SKM-1 (cell line): ENCODE measurements at regions not wholly inside any gene's neighbourhood (a gene's known extent, or its start where the extent isn't known, plus 50 kb on each side); places are given as distances from the start of the nearest gene placed in this dataset.
"Not testable (repeated sequence)": the region's sequence is repeated elsewhere in the genome, so short reads cannot be mapped to it uniquely, and the experiment has no call there.

ENCODE experiments used
- DNase-seq: peaks from one replicate; lab custom pipeline; 2025; ENCODE audit not compliant: unreplicated experiment; lab: John Stamatoyannopoulos, UW

DNA sequence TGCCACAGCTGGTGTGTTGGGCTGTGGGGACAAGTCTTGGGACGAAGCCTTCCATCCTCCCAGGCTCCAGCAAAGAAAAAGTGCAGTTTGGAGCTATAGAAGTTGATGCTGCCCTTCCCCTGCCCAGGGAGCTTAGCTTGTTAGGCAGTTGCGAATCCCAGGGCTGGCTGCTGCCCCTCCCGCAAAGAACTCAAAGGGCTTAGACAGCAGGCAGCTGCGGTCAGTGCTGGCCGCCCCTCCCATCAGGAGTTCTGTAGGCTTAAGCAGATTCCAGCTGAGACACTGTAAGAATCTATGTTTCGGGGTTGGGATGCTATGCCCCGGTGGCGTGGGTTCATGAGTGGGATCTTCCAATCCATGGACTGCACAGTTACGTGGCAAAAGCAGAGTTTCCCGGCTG, 956.7 kb downstream of the GLUD2 start:
- no peak for DNase-seq

DNA sequence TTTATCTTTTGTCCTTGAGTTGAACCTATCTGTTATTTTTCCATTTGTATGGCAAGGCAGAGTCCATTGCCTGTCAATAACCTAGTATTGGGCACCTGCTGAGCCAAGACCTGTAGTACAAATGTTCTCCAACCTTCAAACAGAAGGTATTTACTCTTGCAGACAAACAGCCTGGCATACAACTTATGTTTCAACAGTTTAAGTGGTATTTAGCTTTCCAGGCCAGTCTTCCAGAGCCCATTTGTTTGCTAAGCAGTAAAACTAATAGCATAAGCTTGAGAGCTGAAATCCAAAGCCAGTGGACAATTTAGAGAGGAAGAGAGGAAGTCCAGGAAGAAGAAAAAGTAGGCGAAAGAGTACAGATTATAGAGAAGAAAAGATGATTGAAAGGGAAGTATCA, 979.3 kb downstream of the GLUD2 start:
- no peak for DNase-seq

DNA sequence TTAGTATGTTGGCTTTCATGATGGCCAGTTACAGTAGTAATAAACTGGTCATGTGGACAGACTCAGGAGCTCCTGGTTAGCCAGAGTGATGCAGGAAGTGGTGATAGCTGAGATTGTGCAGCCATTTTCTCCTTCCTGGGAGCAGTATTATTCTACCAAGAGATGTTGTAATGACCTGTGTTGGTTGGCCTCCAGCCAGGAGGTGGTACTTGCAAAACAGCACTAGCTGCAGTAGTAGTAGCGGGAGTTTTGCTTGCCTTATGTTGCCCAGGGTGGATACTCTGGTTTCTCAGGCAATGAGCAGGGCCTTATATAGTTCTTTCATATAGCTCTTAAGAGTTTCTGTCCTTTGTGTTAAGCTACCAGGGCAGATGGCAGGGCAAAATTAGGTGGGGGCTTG, 998.8 kb downstream of the GLUD2 start:
- no peak for DNase-seq

DNA sequence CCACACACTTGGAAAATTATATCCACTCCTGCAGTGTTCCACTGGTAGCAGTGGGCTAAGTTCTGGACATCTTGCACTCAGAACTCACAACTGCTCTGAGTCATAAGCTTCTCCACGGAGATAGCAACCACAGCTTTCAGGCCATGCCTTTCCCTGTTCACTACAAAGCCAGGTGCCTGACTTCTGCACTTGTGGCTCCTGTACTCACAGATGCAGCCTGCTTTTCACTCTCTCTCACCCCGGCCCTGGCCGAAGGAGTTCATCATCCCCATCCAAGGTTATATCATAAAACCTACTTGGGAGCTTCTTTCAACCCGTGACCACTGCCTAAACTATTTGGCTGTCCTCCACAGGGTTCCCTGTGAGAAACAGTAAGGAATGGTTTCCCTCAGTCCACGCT, 999.4 kb downstream of the GLUD2 start:
- no peak for DNase-seq

DNA sequence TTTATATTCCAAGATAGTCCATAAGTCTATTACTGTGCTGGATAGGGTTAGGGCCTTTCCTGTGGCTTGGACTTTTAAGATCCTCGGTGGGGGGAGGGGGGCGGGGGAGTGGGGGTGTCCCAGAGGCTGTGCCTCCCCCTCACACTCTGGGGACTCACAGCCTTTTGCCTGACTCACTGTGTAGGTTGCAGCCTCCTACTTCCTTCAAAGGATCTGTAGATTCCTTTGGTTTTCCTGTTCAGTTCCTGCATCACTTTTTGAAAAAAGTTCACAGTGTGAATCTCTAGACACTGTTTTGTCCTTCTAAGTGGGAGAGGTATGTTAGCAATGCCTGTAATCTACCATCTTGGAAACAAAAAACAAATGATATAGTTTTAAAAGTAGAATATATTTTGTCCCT, 999.9 kb downstream of the GLUD2 start:
- no peak for DNase-seq

DNA sequence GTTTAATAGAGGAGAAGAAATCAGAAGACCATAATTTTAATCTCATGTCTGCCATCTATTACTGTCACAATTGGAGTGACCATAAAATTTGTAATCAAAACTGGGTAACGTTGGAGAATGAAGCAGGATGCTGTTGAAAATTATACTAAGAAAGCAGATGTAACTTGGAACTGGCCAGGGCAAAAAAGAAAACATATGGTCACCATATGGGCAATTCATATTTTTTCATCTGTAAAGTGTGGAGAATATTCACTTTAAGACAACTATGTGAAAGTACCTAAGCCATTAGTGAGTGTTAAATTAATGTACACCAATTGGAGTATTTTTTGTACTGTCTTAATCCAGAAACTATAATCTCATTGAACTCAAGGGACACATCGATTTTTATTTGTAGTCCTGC, 1008.0 kb downstream of the GLUD2 start:
- DNase-seq, result no peak

DNA sequence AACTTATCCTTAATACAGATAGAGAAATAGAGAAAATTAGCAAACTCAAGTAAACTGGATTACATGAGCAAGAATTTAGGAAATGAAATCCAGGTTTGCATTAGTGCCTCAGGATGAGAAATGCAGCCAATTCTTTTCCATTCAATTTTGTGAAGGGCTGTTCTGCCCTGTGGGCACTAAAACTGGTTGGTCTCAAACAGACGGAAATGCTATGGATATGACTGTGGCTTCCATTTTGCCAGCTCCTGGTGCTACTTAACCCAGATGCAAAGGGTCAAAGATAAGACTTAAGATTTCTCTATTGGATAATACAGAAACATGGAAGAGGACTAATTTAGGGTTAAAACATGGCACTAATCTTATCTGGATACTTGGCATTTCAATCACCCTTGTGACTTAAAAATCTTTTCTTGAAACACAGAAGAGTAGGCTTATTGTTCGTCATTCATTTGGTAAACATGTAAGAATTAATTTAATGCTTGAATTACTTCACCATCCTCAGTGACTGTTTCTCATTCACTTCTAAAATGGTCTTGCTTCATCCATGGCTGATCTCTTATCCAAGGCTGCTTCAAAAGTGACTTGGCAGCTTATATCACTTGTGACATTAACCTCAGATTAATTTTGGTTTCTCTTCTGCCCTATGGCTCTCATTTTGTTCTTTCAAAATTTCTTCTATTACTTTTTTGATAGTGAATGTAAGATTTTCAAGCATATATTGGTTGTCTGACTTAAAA, 1008.7 kb downstream of the GLUD2 start:
- DNase-seq, result no peak

DNA sequence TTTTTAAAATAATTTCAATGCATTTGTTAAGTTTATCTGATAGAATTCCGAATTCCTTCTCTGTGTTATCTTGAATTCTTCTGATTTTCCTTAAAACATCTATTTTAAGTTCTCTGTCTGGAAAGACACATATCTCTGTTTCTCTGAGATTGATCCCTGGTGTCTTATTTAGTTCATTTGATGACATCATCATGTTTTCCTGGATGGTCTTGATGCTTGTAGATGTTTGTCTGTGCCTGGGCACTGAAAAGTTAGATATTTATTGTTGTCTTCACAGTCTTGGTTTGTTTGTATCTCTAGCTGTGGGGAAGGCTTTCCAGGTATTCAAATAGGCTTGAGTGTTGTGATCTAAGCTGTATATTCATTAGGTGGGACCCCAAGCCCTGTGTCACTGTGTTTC, 1028.8 kb downstream of the GLUD2 start:
- DNase-seq, result no peak

DNA sequence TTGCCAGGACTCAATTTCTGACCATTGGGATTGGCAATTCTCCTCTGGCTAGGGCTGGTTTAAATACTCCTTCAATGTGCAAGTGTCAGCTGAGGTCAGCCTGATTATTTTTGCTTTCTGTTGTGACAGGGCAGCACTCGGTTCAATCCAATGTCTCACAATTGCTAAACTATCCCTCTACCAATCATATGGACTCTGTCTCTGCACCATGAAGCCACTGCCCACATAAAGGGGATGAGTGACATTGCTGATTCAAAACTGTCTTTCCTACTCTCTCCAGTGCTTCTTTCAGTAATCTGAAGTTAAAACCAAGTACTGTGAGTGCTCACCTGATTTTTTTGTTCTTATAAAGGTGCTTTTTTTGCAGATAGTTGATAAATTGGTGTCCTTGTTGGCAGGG, 1030.7 kb downstream of the GLUD2 start:
- no peak for DNase-seq

DNA sequence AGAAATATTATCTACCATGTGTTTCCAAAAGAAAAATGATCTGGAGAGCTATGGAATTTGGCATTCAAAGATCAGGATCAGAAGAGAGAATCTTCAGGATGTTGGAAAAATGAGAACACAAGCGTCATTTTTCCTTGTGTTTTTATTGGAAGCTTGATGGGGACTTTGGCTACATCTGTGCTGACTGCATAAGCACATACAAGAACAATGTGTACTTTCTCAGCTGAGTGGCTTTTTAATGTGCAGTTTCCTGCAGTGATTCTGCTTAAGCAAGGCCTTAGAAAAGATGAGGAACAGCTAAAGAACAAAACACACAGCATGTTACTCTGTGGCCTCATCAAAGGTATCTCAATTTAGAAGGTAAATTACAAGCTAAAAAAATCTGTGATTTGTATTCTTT, 1039.9 kb downstream of the GLUD2 start:
- no peak for DNase-seq

DNA sequence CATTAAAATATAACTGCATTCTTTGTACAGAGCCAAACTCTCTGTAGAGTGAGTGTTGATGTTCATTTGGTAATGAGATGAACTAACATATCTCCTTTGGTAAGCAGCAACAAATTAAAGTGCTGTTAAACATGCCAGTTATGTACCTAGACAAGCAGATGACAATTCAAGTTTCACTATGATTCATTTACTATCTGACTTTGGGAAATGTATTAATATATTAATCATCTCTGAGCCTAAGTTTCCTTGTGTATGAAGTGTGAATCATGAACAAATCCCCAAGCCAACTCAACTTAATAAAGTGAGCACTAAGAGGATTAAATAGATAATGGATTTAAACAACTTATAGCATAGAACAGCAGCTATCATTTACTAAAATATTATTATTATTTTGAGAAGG, 1044.2 kb downstream of the GLUD2 start:
- no peak for DNase-seq

DNA sequence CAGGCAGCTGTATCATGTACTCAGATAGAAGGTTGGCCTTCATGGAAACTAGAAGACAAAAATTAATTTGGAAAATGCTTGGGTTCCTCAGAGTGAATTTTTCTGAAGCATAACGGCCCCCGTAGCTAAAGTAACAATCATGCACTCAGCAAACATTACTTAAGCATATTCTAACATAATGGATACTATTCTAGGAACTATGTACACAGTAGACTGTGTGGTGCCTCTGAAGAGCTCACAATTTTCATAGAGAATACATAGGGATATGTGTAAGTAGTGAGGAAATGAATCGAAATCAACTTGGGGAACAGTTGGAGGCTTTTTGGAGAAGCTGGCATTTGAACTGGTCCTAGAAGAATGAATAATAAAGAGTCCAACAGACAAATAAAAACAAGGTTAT, 1045.0 kb downstream of the GLUD2 start:
- DNase-seq, result no peak

DNA sequence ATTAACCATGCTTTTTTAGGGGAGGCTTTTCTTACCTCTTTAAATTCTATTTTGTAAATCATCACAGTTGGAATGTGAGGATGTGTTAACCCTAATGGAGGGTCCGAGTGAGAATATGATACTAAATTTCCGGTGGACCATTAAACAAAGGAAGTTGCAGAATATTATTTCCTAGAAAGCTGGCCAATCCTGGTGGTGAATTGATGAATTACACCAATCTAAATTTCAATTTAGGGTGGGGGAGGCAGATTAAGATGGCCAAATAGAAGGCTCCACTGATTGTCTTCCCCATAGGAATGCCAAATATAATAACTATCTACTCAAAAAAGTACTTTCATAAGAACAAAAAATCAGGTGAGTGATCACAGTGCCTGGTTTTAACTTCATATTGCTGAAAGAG, 1045.6 kb downstream of the GLUD2 start:
- DNase-seq, result no peak

DNA sequence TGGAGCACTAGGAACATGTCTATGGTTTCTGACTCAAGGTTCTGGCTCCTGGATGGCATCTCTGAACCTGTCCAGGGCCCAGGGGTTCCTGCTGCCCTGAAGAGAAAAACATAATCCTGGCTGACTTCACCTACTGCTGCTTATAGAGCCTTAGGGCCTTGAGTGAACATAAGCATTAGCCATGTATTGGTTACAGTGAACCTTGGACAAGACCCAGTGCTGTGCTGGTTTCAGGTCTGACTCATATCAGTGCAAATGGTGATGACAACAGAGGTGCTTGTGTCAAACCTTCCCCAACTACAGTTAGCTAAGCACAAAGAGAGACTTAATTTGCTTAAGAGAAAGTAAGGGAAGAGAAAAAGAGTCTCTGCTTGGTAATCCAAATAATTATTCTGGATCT, 1047.2 kb downstream of the GLUD2 start:
- DNase-seq, result no peak

DNA sequence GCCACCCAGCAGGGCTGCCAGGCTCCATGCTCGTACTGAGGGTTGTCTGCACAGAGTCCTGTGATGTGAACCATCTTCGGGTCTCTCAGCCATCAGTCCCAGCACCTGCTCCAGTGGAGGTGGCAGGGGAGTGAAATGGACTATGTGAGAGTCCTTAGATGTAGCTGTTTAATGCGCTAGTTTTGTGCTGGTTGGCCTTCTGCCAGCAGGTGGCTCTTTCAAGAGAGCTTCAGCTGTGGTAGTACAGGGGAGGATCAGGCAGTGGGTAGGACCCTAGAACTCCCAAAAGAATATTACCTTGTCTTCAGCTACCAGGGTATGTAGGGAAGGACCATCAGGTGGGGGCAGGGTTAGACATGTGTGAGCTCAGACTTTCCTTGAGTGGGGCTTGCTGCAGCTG, 1066.0 kb downstream of the GLUD2 start:
- DNase-seq, result no peak

DNA sequence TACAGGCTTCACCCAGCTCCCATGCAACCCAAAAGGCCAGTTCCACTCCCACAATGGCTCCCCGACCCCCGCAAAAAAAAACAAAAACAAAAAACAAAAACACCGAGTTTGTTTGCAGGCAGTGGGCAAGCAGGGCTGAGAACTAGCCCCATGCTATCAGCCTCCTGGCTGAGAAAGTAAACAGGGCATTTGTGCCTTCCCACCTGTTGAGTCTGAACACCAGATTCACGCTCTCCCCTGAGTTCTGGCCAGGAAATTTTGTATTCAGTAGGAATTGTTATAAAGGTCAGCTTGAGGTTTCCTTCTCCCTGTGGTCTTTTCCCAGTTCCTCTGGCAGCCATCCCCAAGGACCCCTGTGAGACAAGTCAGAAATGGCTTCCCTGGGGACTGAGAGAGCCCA, 1066.5 kb downstream of the GLUD2 start:
- no peak for DNase-seq

DNA sequence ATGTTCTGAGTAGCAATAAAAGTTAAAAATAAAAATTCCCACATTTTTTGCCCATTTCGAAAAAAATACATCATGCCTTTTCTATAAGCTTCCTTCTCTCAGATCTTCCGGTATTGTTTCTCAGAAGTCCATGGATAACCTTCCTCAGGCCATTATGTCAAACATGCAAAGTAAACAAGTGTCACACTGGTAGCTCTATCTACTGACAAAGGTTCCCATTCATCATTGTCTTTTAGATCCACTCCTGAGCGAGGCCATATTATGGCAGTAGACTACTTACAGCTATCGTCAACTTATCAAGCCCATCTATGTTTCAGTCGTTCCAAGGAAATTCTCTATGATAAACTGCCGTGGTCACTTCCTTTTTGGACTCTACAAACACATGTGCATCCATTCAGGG, 1068.2 kb downstream of the GLUD2 start:
- no peak for DNase-seq

DNA sequence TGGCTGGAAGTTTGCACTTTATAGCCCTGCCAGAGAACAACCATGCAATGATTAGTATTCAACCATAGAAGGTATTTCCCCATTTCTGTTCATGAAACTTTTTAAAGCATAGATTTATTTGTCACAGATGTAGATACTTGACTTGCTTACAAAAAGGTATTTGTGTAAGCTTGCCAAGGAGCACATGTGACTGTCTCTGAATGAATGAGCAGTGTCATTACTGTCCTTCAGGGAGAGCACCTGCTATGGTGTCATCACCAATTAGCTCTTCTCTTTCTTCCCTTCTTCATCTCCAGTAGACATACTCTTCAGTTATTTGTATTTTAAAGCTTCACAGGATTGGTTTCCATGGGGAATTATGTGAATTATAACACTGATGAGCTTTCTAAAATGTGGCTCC, 1064.7 kb upstream of the GRIA3 start:
- no peak for DNase-seq

DNA sequence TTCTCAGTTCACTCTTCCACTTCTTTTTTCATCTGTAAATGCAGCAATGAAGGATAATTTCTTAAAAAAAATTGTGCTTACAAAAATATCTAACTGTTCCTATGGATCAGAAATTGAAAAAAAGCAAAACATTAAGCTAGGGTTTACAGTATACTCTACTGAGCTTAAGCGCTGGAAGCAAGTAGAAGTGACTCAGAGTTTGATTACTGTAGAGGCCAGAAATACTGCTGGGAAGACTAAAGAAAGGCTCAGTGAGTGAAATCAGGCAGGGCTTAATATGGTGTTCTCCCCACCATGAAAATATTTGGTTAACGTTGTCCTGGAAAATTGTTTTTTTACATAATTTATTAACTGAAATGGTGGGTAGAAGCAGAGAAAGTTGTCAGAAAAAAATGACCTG, 1061.8 kb upstream of the GRIA3 start:
- no peak for DNase-seq

DNA sequence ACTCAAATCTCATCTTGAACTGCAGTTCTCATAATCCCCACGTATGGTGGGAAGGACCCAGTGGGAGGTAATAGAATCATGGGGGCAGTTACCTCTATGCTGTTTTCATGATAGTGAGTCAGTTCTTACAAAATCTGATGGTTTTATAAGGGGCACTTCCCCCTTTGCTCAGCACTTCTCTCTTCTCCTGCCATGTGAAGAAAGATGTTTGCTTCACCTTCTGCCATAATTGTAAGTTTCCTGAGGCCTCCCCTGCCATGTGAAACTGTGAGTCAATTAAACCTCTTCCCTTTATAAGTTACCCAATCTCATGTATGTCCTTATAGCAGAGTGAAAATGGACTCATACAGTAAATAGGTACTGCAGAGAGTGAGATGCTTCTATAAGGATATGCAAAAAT, 1050.6 kb upstream of the GRIA3 start:
- DNase-seq, result peak; percentile 36

DNA sequence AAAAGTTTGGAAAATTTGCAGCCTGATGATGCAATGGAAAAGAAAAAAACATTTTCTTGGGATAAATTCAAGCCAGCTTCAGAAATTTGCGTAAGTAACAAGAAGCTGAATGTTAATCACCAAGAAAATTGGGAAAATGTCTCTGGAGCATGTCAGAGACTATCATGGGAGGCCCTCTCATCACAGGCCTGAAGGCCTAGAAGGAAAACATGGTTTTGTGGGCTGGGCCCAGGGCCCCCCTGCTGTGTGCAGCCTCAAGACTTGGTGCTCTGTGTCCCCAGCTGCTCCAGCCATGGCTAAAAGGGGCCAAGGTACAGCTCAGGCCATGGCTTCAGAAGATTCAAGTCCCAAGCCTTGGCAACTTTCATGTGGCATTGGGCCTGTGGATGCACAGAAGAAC, 1049.8 kb upstream of the GRIA3 start:
- no peak for DNase-seq

DNA sequence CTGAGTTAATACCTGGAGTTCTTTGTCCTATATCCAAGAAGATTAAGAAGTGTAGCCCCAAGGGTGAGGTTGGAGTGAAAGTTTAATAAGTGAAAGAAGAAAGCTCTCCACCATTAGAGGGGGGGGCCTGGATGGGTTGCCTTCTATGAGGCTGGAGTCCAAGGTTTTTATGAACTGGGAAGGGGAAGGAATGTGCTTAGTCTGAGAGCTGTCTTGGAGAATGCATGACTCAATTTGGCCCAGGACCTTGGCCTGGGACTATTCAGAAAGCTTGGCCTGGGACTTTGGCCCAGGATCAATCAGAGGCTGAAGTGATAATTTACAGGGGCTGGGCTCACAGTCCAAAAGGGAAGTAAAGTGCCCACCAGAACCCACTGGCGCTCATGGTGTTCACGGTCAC, 1049.0 kb upstream of the GRIA3 start:
- no peak for DNase-seq

DNA sequence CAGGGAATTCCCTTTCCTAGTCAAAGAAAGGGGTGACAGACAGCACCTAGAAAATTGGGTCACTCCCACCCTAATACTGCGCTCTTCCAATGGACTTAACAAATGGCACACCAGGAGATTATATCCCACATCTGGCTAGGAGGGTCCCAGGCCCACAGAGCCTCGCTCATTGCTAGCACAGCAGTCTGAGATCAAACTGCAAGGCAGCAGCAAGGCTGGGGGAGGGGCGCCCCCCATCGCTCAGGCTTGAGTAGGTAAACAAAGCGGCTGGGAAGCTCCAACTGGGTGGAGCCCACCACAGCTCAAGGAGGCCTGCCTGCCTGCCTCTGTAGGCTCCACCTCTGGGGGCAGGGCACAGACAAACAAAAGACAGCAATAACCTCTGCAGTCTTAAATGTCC, 1043.9 kb upstream of the GRIA3 start:
- DNase-seq, result not testable (repeated sequence)

DNA sequence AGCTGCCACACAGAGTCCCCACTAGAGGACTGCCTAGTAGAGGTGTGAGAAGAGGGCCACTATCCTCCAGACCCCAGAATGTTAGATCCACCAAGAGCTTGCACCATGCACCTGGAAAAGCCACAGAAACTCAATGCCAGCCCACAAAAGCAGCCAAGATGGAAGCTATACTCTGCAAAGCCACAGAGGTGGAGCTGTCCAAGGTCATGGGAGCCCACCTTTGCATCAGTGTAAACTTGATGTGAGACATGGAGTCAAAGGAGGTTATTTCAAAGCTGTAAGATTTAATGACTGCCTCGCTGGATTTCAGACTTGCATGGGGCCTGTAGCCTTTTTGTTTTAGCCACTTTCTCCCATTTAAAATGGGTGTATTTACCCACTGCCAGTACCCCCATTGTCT, 1030.1 kb upstream of the GRIA3 start:
- no peak for DNase-seq
